Smooth muscle cell (in vitro differentiated cells): ENCODE measurements at regions not wholly inside any gene's neighbourhood (a gene's known extent, or its start where the extent isn't known, plus 50 kb on each side); places are given as distances from the start of the nearest gene placed in this dataset.

Experiments
- DNase-seq: peaks from one replicate; lab custom pipeline; 2025; ENCODE audit not compliant: unreplicated experiment; lab: John Stamatoyannopoulos, UW
- H2AFZ ChIP-seq: fragments of 200-600 bp; sonication (generic); 2 replicates; pipeline ENCODE4 v1.6.0; 2016; ENCODE audit warnings: antibody characterized with exemption, low read depth, mild to moderate bottlenecking
- H3F3A ChIP-seq: fragments of 200-600 bp; sonication (generic); 2 replicates; pipeline ENCODE4 v1.6.0; 2017; ENCODE audit warnings: antibody characterized with exemption, low read depth
- H3K27ac ChIP-seq: fragments of 200-600 bp; sonication (generic); 2 replicates; pipeline ENCODE4 v1.5.1; 2016; ENCODE audit warnings: low read depth, mild to moderate bottlenecking
- H3K27me3 ChIP-seq: fragments of 200-600 bp; sonication (generic); 2 replicates; pipeline ENCODE4 v1.6.1; 2016; ENCODE audit warnings: low read depth, mild to moderate bottlenecking
- H3K36me3 ChIP-seq: fragments of 200-600 bp; sonication (generic); 2 replicates; pipeline ENCODE4 v1.5.1; 2016; ENCODE audit warnings: low read depth
- H3K4me1 ChIP-seq: fragments of 200-600 bp; sonication (generic); 2 replicates; pipeline ENCODE4 v1.5.1; 2016; ENCODE audit warnings: low read depth
- H3K4me2 ChIP-seq: fragments of 200-600 bp; sonication (generic); 2 replicates; pipeline ENCODE4 v1.6.0; 2016; ENCODE audit warnings: mild to moderate bottlenecking
- H3K4me3 ChIP-seq: fragments of 200-600 bp; sonication (generic); 2 replicates; pipeline ENCODE4 v1.5.1; 2016; ENCODE audit warnings: mild to moderate bottlenecking
- H3K79me2 ChIP-seq: fragments of 200-600 bp; sonication (generic); 2 replicates; pipeline ENCODE4 v1.6.0; 2016; ENCODE audit warnings: low read depth, mild to moderate bottlenecking
- H3K9ac ChIP-seq: fragments of 200-600 bp; sonication (generic); 2 replicates; pipeline ENCODE4 v1.6.0; 2016; ENCODE audit warnings: low read depth
- H3K9me3 ChIP-seq: fragments of 200-600 bp; sonication (generic); replicated peaks from 2 replicates; pipeline ENCODE4 v1.5.1; 2016; ENCODE audit warnings: low read depth
- H4K20me1 ChIP-seq: fragments of 200-600 bp; sonication (generic); 2 replicates; pipeline ENCODE4 v1.6.0; 2016; ENCODE audit warnings: low read depth
- WGBS: methylation state at CpG from one replicate; pipeline ENCODE4 v1.1.7; 2016; ENCODE audit warnings: low lambda C conversion rate; 5-methylcytosine and 5-hydroxymethylcytosine counted together
- TF ChIP-seq, protein P1 (sequence below): fragments of 200-600 bp; sonication (generic); IDR thresholded peaks from 2 replicates; pipeline ENCODE4 v1.5.1; 2017; ENCODE audit warnings: borderline replicate concordance, mild to moderate bottlenecking, antibody characterized with exemption; ENCODE audit not compliant: insufficient read depth, poor library complexity, severe bottlenecking

DNA sequence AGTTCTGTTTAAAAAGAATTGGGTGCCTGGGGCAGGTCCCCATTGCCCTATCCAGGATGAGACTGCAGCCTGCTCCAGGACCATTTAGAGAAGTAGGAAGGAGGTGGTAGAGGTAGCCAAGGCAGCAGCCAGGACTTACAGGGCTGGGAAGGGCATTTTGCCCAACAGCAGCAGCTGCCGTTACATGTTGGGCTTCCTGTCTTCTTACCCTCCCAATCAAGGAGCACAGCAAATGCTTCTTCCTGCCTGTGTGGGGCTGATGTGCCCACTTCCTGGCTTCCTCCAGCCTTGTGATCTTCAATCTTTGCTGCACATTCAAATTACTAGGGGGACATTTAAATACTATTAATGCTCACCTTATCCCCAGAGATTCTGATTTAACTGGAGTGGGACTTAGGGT lies 112.0 kb downstream of the QPCT start:
- Histone ChIP-seq H4K20me1 (no peaks in the 10 kb centered on the region), H3K27me3 (no peaks in the 10 kb centered on the region), H3K4me1 (peaks cover 15% of the 10 kb centered on the region), H3K4me2 (no peak overlapping the region), H3F3A (peaks cover 17% of the 10 kb centered on the region), H3K79me2 (no peaks in the 10 kb centered on the region), H3K4me3 (no peak overlapping the region), H3K27ac (no peak overlapping the region), H2AFZ (no peak overlapping the region), H3K36me3 (no peaks in the 10 kb centered on the region), H3K9ac (no peak overlapping the region), H3K9me3 (no peaks in the 10 kb centered on the region)
- TF ChIP-seq, protein P1, sequence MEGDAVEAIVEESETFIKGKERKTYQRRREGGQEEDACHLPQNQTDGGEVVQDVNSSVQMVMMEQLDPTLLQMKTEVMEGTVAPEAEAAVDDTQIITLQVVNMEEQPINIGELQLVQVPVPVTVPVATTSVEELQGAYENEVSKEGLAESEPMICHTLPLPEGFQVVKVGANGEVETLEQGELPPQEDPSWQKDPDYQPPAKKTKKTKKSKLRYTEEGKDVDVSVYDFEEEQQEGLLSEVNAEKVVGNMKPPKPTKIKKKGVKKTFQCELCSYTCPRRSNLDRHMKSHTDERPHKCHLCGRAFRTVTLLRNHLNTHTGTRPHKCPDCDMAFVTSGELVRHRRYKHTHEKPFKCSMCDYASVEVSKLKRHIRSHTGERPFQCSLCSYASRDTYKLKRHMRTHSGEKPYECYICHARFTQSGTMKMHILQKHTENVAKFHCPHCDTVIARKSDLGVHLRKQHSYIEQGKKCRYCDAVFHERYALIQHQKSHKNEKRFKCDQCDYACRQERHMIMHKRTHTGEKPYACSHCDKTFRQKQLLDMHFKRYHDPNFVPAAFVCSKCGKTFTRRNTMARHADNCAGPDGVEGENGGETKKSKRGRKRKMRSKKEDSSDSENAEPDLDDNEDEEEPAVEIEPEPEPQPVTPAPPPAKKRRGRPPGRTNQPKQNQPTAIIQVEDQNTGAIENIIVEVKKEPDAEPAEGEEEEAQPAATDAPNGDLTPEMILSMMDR: no peak
- DNase-seq: no peak
- 86% methylated on average over 1 of the region's 1 CpG for WGBS

DNA sequence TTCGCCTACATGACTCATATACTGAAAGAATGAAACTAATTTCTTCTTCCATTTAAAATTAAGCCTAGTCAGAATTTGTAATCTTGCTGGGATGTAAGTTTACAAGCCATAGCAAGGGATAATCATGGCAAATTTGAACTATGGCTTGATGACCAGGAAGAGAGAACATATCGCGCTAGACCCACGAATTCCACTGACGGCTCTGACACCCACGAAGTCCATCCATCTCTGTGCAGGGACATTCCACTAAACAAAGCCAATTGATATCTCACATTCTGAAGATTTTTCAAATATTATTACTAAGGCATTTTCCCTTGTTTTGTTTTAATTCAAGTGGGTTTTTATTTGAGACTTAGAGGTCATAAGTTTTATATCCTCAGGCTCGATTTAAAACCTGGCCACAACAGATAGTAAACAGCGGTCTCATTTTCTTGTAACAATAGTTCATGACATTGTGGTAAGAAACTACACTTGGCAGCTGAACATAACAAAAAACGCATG lies 113.0 kb downstream of the QPCT start:
- H3K4me3 ChIP-seq: no peak overlapping the region
- DNase-seq: no peak
- H3K9ac ChIP-seq: no peak overlapping the region
- H3F3A ChIP-seq: peaks cover 20% of the 10 kb centered on the region
- TF ChIP-seq, protein P1: no peak
- no peak overlapping the region for H2AFZ ChIP-seq
- H4K20me1 ChIP-seq: no peaks in the 10 kb centered on the region
- H3K9me3 ChIP-seq: no peaks in the 10 kb centered on the region
- 47% methylated on average over 9 of the region's 9 CpGs for WGBS
- no peaks in the 10 kb centered on the region for H3K27me3 ChIP-seq
- H3K4me2 ChIP-seq: peak overlapping the region; percentile 55
- H3K27ac ChIP-seq: peak overlapping the region; percentile 13
- no peaks in the 10 kb centered on the region for H3K79me2 ChIP-seq
- peaks cover 15% of the 10 kb centered on the region for H3K4me1 ChIP-seq
- no peaks in the 10 kb centered on the region for H3K36me3 ChIP-seq

GRCh38 chr2:37458133-37458532 lies 113.7 kb downstream of the QPCT start:
- WGBS: 100% methylated on average over 2 of the region's 2 CpGs
- no peak overlapping the region for H3K4me3 ChIP-seq
- no peaks in the 10 kb centered on the region for H4K20me1 ChIP-seq
- TF ChIP-seq, protein P1: no peak
- peak overlapping the region; percentile 55 for H3K4me2 ChIP-seq
- H3K9ac ChIP-seq: no peak overlapping the region
- H3F3A ChIP-seq: peaks cover 20% of the 10 kb centered on the region
- H3K27me3 ChIP-seq: no peaks in the 10 kb centered on the region
- no peak for DNase-seq
- H3K9me3 ChIP-seq: no peaks in the 10 kb centered on the region
- H3K36me3 ChIP-seq: no peaks in the 10 kb centered on the region
- no peaks in the 10 kb centered on the region for H3K79me2 ChIP-seq
- H3K27ac ChIP-seq: peak overlapping the region; percentile 13
- peaks cover 15% of the 10 kb centered on the region for H3K4me1 ChIP-seq
- no peak overlapping the region for H2AFZ ChIP-seq
